ENCODE measurements at regions not wholly inside any gene's neighbourhood (a gene's known extent, or its start where the extent isn't known, plus 50 kb on each side); places are given as distances from the start of the nearest gene placed in this dataset.

DNA sequence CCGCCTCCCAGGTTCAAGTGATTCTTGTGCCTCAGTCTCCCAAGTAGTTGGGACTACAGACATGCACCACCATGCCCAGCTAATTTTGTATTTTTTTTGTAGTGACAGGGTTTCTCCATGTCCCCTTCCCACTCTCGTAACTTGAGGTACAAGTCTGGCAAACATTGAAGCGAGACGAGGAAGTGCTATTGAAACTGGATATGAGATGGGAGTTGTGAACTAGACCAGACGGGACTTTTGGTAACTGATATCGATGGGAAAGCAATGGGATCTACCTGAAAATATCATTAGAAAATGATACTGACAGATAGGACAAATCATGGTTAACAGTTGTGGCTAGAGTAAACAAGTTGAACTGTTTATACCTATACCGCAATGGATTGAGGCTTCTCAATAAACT, 95.2 kb upstream of the TRABD2B start:
- no peak for TF ChIP-seq MTA3 (IDR thresholded peaks at IDR 0.05; ENCODE audit: borderline replicate concordance)
- TF ChIP-seq CREB1 (IDR thresholded peaks at IDR 0.05) = no peak
- no peak for TF ChIP-seq CREB1 (CRISPR knock-in tag; IDR thresholded peaks at IDR 0.05)
- TF ChIP-seq SNIP1 (IDR thresholded peaks at IDR 0.05; ENCODE audit: low read depth) = no peak
- no peak for TF ChIP-seq ZNF586 (CRISPR knock-in tag; conservative IDR thresholded peaks at IDR 0.05)
- no peak for TF ChIP-seq KDM2B (CRISPR knock-in tag; IDR thresholded peaks at IDR 0.05)
- TF ChIP-seq CBFB (CRISPR knock-in tag; IDR thresholded peaks at IDR 0.05) = no peak
- no peak for TF ChIP-seq BMI1 (IDR thresholded peaks at IDR 0.05; ENCODE audit: low read length)
- no peak for TF ChIP-seq POLR2A (conservative IDR thresholded peaks at IDR 0.05)
- TF ChIP-seq RBM34 (IDR thresholded peaks at IDR 0.05; ENCODE audit: borderline replicate concordance, insufficient read depth, low read length) = no peak

All from K562 (cell line).